ENCODE measurements at regions not wholly inside any gene's neighbourhood (a gene's known extent, or its start where the extent isn't known, plus 50 kb on each side); places are given as distances from the start of the nearest gene placed in this dataset.

GRCh38 chr14:25150401-25150800 is 100.5 kb upstream of the STXBP6 start (continued):
- TF ChIP-seq HNF1A (IDR thresholded peaks at IDR 0.05; ENCODE audit: low read depth): no peak
- no peak for TF ChIP-seq HNF1A (CRISPR knock-in tag; IDR thresholded peaks at IDR 0.05; ENCODE audit: borderline replicate concordance)
- TF ChIP-seq ZIK1 (CRISPR knock-in tag; IDR thresholded peaks at IDR 0.05; ENCODE audit: borderline replicate concordance, low read depth): no peak
- TF ChIP-seq ZNF770 (CRISPR knock-in tag; IDR thresholded peaks at IDR 0.05): no peak
- TF ChIP-seq ZBTB25 (CRISPR knock-in tag; IDR thresholded peaks at IDR 0.05): no peak
- TF ChIP-seq KLF13 (CRISPR knock-in tag; IDR thresholded peaks at IDR 0.05): no peak
- TF ChIP-seq MNT (IDR thresholded peaks at IDR 0.05): no peak

Data from HepG2 (cell line).